ENCODE measurements at regions not wholly inside any gene's neighbourhood (a gene's known extent, or its start where the extent isn't known, plus 50 kb on each side); places are given as distances from the start of the nearest gene placed in this dataset.

DNA sequence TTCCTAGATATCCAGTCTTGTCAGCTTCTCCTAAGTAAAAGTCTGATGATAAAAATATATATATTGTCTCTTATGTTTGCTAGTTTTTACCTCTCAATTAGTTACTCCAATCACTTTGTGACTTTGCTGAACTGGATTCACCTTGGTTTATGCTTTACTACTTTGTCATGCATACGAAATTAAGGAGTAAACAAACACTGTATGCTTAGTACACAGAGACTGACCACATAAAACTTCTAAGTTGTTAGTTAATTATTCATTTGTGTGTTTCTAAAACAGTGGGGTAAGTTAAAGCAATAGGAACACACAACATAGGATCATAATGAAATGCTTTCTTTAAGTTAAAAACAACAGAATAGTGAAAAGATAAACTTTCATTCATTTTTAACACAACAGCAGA, 877.3 kb upstream of the MAP3K7 start:
- TF ChIP-seq, protein P1, sequence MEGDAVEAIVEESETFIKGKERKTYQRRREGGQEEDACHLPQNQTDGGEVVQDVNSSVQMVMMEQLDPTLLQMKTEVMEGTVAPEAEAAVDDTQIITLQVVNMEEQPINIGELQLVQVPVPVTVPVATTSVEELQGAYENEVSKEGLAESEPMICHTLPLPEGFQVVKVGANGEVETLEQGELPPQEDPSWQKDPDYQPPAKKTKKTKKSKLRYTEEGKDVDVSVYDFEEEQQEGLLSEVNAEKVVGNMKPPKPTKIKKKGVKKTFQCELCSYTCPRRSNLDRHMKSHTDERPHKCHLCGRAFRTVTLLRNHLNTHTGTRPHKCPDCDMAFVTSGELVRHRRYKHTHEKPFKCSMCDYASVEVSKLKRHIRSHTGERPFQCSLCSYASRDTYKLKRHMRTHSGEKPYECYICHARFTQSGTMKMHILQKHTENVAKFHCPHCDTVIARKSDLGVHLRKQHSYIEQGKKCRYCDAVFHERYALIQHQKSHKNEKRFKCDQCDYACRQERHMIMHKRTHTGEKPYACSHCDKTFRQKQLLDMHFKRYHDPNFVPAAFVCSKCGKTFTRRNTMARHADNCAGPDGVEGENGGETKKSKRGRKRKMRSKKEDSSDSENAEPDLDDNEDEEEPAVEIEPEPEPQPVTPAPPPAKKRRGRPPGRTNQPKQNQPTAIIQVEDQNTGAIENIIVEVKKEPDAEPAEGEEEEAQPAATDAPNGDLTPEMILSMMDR (IDR thresholded peaks at IDR 0.05), result no peak
- TF ChIP-seq POLR2A (IDR thresholded peaks at IDR 0.05), result no peak

Measured in body of pancreas (tissue), 4 donors.